ELF-1 (cell line): ENCODE measurements at regions not wholly inside any gene's neighbourhood (a gene's known extent, or its start where the extent isn't known, plus 50 kb on each side); places are given as distances from the start of the nearest gene placed in this dataset.
"Not testable (repeated sequence)": the region's sequence is repeated elsewhere in the genome, so short reads cannot be mapped to it uniquely, and the experiment has no call there.

Experiments
- DNase-seq: peaks from one replicate; pipeline ENCODE4 v3.0.0-alpha.2; 2016; ENCODE audit warnings: low read depth, low spot score

GRCh38 chr20:11497545-11497944 is 420.1 kb upstream of the BTBD3 start:
- DNase-seq: no peak

- no peak for DNase-seq
Observed at GRCh38 chr20:11499101-11499634, 418.5 kb upstream of the BTBD3 start.

DNA sequence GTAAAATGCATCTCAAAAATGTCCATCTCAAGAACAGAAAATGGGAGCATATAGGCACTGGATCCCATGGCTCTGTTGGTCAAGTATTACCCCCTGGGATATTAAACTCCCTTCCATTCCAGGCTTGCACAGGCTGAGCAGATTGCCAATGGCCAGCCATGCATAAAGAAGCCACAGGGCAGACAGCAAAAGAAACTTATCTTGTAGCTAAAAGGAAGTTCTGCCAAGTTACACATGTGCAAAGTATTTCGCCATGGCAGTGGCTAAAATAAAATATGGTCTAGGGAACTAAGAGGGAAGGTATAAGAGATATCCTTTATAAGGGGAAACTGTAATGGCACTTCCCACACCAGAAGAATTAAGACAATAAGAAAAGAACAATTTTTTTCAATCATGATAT is 415.6 kb upstream of the BTBD3 start:
- DNase-seq: no peak

DNA sequence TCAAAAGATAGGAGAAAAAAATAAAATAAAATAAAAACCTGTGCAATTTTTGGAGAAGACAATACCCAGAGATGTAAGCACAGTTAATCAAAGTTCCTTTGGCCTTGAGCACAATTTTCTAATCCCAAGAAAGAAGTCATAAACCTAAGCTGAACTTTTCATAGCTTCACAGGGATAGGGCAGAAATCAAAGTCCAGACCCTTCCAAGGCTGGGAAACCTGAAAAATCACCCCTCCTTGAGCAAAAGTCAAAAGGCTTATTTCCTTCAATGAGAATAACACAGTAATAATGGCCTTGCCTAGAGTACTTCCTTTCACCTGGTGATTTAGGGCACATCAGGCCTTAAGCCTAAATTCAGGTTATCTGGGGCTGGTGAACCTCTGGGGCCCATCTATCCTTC is 415.0 kb upstream of the BTBD3 start:
- DNase-seq: no peak

GRCh38 chr20:11509776-11510175 is 407.9 kb upstream of the BTBD3 start:
- DNase-seq: no peak

GRCh38 chr20:11511821-11512220 is 405.9 kb upstream of the BTBD3 start:
- no peak for DNase-seq

GRCh38 chr20:11513241-11513745 is 404.4 kb upstream of the BTBD3 start:
- DNase-seq: not testable (repeated sequence)

- no peak for DNase-seq
Observed at GRCh38 chr20:11516448-11516847, 401.2 kb upstream of the BTBD3 start.

DNA sequence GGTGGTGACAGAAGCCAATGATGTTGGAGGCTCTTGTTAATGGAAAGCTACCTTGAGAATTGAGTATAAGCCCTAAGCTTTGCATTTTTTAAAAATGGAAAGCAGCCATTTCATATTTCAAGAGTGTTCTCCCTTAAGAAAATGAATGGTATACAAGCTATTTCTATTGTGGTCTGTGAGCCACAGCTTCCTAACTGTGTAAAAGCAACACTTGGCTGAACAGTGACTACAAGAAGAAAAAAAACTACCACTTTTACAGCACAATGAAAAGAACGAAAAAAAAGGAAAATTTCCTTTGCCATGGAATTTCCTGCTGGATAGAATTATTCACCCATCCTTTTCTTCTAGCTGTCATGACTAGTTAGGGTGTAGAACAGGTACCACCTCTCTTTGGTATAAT is 397.1 kb upstream of the BTBD3 start:
- DNase-seq: no peak

GRCh38 chr20:11521476-11522365 is 396.0 kb upstream of the BTBD3 start:
- no peak for DNase-seq

- DNase-seq: no peak
Observed at GRCh38 chr20:11522366-11522741, 395.3 kb upstream of the BTBD3 start.

GRCh38 chr20:11529047-11529446 is 388.6 kb upstream of the BTBD3 start:
- DNase-seq: no peak

DNA sequence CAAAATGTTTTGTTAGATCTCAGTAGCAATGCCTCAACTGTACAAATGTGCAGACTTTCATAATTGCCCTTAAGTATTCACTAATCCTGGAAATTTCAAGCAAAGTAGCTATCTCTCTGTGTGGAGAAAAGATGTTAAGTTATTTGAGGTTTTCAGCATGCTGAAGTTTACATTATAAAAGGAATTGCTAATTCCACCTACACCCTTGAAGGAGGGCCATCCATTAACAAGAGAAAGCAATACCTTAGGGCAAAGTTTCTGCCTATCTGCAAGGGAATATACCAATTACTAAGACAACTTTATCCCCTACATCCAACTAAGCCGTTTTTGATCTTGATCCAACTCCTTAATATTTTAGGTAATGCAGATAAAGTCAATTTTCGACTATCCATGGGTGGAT is 380.7 kb upstream of the BTBD3 start:
- no peak for DNase-seq

- DNase-seq: no peak
Observed at GRCh38 chr20:11539450-11539849, 378.2 kb upstream of the BTBD3 start.

- DNase-seq: peak; percentile 24
Observed at GRCh38 chr20:11540558-11540957, 377.1 kb upstream of the BTBD3 start.

DNA sequence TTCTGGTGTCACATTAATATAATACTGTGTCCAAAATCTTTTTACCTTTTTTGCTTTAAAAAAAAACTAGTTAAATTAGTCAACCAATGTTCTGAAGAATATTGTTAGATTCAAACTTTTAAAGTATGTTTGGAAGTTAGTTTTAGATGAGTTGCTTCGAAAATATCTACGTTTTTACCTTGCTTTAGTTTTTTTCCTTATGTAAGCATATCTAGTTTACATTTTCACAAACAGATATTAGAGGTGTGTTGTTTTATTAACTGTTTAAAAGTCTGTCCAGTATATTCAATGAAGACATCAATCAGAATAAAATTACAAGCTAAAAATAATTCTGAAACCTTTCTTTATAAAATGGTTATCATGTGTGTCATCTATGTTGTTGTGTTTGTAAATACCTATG is 375.0 kb upstream of the BTBD3 start:
- DNase-seq: no peak

GRCh38 chr20:11544029-11544678 is 373.5 kb upstream of the BTBD3 start:
- peak; percentile 46 for DNase-seq

- DNase-seq: no peak
Observed at GRCh38 chr20:11546939-11547338, 370.8 kb upstream of the BTBD3 start.

GRCh38 chr20:11549172-11550103 is 368.3 kb upstream of the BTBD3 start:
- no peak for DNase-seq

- DNase-seq: no peak
Observed at GRCh38 chr20:11550657-11551338, 366.9 kb upstream of the BTBD3 start.

- no peak for DNase-seq
Observed at GRCh38 chr20:11551479-11551878, 366.2 kb upstream of the BTBD3 start.
